HG03457 (cell line): ENCODE measurements at regions not wholly inside any gene's neighbourhood (a gene's known extent, or its start where the extent isn't known, plus 50 kb on each side); places are given as distances from the start of the nearest gene placed in this dataset.

Source experiments
- ATAC-seq: cut with Tn5 transposase; IDR thresholded peaks from one replicate; pipeline ENCODE4 v1.9.1; 2021; ENCODE audit warnings: moderate number of reproducible peaks; ENCODE audit not compliant: unreplicated experiment

DNA sequence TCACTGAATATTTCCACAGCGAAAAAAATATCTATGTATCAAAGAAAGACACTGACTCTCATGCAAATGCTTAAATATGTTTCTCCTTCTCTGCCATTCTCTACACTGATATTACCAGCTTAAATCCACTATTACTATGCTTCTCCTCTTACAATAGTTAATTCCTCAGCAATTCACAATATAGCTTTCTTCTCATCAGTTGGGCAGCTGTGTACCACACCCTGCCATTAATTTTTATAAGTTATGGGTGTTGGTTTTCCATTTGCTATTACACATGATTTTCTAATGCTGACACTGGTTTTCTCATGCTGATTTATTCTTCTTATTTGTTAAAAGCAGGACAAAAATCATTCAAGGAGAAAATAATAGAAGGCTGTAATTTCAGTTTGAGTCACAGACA, 251.8 kb downstream of the TBX15 start:
- ATAC-seq, result no peak

DNA sequence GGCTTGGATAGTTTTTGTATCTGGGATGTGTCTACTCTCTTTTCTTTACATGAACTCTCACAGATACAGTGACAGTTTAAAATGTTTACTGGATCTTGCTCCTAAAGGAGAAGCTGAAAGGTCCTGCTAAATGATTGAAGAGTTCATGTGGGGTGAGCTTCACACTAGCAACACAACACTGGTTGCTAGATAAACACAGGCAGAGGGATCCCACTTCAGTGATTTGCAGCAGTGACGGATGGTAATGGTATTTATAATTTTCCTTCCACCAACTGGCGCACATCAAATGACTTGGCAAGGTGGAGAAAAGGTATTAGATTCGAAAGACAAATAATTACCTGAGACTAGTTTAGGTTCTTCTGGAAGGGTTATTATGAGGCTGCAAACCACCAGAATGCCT, 270.2 kb downstream of the TBX15 start:
- no peak for ATAC-seq

GRCh38 chr1:118716775-118717174, 271.4 kb downstream of the TBX15 start:
- ATAC-seq, result no peak

DNA sequence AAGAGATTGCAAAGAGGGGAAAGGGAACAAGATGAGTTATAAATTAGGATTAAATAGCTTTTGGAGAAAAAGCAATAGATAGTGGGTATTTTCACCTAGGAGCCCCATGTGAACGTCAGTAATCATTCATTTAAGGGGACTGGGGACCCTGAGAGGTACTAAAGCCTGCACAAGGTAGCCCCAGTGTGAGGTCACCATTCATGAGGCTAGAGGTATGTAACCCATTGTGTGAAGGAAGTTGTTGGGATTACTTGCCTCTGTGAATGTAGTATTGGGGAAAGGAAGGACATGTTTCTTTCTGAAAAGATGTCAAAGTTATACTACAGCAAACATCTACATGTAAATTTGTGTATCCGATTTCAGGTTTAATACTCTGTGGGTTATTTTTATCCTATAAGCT, 276.8 kb downstream of the TBX15 start:
- no peak for ATAC-seq

- ATAC-seq, result no peak
Observed at GRCh38 chr1:118698911-118699310, 289.2 kb downstream of the TBX15 start.

GRCh38 chr1:118692143-118692542, 296.0 kb downstream of the TBX15 start:
- ATAC-seq, result no peak

DNA sequence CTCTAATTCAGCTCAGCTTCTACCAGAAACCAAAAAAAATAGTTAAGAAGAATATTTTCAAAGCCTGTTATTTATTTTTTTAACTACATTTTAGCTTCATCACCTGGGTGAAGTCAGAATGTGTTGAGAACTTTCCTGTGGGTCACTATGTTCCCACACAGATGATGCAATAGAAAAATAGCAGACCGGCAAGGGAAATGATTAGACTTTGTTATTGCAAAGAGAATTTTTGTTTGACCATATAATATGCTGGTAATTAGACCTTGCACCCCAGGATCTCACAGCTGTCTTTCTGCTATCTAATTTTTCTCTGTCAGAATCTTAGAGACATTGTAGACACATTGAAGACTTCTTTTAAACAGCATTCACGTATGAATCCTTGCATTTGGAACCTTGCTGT, 299.3 kb downstream of the TBX15 start:
- no peak for ATAC-seq

DNA sequence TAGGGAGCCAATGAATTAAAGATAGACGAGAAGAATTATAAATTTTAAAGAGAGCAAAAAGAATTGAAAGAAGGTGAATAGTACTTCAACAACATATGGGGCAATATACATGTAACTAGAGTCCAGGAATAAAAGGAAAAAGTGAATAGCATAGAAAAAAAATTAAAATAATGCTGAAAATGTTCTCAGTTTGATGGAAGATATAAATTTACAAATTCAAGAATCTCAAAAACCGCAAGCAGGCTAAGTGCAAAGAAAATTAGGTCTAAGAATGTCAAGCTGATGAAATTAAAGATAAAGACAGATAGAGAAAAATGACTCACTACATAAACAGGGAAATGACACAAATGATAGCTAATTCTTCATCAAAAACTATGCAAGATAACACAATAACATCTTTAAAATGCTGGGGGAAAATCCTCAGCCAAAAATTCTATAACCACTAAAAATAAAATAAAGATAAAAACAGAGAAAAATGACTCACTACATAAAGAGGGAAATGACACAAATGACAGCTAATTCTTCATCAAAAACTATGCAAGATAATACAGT, 326.3 kb downstream of the TBX15 start:
- no peak for ATAC-seq

DNA sequence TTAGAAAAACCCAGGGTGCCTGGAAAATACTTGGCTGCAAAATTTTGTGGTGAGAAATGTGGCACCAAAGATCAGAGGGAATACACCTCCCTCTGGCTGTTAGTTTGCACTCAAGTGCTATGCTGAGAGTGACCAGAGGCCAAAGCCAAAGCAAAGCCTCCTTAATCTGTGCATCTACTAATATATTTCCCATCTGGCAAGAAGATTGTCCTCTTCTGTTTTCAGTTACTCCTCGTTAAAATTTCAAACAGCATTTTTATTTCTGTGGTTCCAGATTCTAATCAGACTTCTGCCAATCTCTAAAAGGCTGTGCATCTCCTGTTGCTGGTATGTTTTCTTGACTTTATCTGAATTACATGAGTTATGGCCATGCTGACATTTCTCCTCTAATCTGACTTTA, 327.4 kb downstream of the TBX15 start:
- ATAC-seq, result no peak

DNA sequence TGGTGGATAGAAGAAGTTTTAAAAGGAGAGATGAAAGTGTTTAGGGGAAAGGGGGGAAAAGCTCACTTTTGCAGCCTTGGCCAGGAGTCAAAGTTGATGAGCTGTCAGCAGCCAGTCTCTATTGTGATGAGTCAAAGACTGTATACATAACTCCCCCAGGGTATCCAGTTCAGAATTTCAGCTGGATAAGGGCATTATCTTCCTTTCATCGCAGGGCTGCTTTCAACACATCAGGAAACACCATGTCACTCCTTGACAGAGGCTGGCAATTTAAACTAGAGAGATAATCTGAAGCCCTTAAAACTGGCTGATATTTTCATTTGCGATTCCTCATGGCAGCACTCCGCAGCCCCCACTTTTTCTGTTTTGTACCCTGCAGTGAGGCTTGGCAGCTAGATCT, 328.5 kb downstream of the TBX15 start:
- no peak for ATAC-seq

DNA sequence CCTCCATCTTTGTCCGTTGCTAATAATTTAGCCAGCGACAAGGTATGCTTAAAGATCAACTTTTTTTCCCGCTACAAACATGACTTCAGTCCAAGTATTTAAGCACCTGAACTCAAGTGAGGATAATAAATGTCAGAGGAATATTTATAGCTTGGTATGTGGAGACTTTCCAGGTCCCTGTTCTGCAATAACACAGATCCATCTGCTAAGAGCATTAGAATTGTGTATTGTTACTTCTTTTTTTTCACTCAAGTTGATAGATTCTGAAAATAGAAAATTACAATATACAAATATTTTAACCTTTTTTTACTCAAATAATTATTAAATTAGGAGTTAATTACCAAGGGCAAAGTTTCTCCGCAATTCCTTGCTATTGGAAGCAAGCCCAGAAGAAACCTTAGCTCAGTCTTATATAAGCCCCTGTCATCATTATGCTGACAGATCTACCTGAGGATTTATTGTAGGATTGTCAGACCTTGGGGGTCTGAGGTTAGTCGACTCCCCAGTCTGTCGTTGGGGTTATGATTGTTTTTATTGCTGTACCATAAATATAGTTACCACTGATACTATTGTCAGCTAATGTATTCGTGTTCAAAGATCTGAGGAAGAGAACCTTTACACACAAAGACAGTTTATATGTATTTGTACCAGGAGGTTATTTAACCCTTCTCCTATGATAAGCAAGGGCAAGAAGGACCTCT, 337.9 kb downstream of the TBX15 start:
- ATAC-seq, result no peak

DNA sequence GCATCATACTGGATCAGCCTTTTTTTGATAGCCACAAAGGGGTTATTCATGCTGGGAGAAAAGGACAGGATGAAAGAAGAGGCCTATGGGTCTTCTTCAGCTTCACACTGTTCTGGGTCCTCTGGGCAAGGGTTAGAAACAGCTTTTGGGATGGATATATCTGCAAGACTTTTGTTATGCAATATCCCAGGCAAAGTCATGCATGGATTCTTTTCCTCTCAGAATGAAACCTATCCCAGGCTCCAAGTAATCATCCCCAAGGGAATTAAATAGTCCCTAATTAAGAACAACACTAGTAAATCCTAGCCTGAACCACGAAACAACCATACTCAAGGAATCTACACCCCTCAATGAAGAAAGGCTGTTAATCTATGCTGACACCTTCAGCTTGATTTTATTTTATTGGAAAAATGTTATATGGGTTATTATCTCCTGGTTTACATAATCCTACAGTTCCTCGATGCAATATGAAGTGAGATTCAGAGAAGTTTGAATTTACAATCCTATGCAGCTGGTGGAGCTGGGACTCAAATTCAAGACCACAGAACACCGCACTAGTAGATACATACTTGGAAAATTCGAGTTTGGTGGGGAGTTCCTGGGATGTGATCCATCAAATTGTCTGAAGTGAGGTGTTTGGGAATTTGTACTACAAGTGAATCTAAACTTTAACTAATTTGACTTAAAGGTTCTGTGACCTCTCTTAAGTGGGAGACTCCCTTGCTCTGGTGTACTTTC, 338.6 kb downstream of the TBX15 start:
- ATAC-seq, result no peak

- no peak for ATAC-seq
Observed at GRCh38 chr1:118636004-118636403, 352.1 kb downstream of the TBX15 start.

- no peak for ATAC-seq
Observed at GRCh38 chr1:118627435-118627834, 360.7 kb downstream of the TBX15 start.

DNA sequence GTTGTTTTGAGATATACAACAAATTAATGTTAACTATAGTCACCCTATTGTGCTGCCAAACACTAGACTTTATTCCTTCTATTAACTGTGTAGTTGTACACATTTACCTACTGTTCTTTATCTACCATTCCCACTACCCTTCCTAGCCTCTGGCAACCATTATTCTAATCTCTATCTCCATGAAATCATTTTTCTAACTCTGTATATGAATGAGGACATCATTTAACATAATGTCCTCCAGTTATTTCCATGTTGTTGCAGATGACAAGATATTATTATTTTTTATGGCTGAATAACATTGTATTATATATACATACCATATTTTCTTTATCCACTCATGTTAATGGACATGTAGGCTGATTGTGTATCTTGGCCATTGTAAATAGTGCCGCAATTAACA, 366.3 kb downstream of the TBX15 start:
- ATAC-seq, result no peak

- ATAC-seq, result no peak
Observed at GRCh38 chr1:118618618-118619340, 369.4 kb downstream of the TBX15 start.

GRCh38 chr1:118617916-118618315, 370.2 kb downstream of the TBX15 start:
- no peak for ATAC-seq

DNA sequence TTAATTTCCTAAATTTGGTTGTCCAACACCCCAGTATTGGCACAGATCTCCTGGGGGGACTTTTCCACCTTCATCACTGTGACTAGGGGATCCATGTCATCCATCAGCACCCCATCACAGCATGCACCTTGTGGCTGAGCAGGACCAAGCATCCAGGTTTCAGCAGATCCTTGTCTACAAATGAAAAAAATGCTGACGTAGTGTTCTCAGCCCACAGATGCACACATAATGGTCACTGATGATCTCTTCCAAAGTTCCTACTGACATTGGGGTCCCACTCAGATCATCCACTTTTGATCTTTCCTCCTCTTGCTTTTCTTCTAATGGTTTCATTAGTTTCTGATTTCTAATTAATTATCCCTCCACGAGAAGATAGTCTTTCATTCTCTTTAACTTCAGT, 373.1 kb downstream of the TBX15 start:
- no peak for ATAC-seq

DNA sequence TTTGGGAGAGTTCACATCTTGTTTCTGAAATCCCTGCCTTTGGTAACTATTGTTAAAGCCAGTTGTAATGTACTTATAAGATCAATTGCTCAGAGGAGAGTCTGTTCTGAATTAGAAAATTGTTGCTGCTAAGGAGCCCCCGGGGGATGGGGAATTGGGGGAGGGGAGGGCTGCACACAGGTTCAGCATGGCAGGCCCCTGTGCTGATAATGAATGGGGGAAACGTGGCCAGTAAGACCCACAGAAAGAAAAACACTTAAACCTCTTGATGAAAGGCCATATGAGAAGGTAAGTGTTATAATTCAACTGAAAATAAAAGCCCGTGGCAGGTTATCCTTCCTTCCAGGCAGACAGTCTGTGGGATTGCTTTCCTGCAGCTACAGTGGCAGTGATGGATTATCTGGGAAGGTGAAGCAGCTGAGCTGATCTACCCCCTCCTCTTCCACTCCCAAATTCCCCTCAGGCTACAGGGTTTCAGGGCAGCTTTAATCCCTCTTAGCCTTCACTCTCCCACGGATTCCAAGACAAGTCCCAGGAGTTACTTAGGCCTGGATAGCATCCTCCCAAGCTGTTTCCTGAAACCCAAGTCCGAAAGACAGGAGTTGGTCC, 398.8 kb downstream of the TBX15 start:
- ATAC-seq, result no peak

DNA sequence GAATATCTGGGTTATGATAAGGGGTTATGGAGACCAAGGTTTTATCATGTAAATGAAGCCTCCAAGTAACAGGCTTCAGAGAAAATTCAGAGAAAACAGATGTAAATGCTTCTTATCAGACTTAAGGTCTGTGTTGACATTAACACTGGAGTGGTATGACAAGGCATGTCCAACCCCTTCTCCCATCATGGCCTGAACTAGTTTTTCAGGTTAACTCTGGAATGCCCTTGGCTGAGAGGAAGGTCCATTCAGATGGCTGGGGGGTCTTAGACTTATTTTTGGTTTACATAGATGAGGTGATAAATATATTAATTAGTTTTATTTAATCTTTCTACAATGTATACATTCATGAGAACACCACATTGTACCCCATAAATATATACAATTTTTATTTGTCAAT, 399.6 kb downstream of the TBX15 start:
- no peak for ATAC-seq

DNA sequence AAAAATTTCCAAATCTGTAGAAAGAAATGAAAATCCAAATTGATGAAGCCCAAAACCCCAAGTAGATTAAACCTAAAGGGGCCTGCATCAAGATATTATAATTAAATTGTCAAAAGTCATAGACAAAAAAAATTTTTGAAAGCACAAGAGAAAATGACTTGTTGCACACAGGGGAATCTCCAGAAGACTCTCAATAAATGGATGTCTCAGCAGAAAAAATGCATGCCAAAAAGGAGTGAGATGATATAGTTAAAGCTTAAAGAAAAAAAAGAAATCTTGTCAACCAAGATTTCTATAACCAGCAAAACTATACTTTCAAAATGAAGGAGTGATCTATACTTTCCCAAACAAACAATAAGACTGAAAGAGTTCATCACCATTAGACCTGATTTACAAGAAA, 393.2 kb upstream of the SPAG17 start:
- no peak for ATAC-seq
